ENCODE measurements at regions not wholly inside any gene's neighbourhood (a gene's known extent, or its start where the extent isn't known, plus 50 kb on each side); places are given as distances from the start of the nearest gene placed in this dataset.

- no peak overlapping the region for H3K9ac ChIP-seq (ENCODE audit: insufficient read length)
- TF ChIP-seq FOXP2 (optimal IDR thresholded peaks at IDR 0.05; ENCODE audit: control extremely low read depth, extremely low read length, insufficient read depth) (no peak), EZH2 (IDR thresholded peaks at IDR 0.05) (no peak), POLR2AphosphoS5 (IDR thresholded peaks at IDR 0.05; ENCODE audit: borderline replicate concordance, low read depth, low read length) (no peak)
- no peaks in the 10 kb centered on the region for H3K9me3 ChIP-seq (ENCODE audit: low read depth, low read length)
- no peak overlapping the region for H3K27ac ChIP-seq
- H3K36me3 ChIP-seq (ENCODE audit: insufficient read depth, low read length): no peaks in the 10 kb centered on the region
- H3K4me3 ChIP-seq: no peak overlapping the region
- DNase-seq (ENCODE audit: low read depth, low spot score): no peak
Observed at GRCh38 chr13:90751026-90751425, 596.5 kb upstream of the MIR17HG start.

GRCh38 chr13:90752070-90752469 is 595.4 kb upstream of the MIR17HG start:
- no peak for DNase-seq (ENCODE audit: low read depth, low spot score)
- Histone ChIP-seq H3K36me3 (ENCODE audit: insufficient read depth, low read length) (no peaks in the 10 kb centered on the region), H3K9ac (ENCODE audit: insufficient read length) (no peak overlapping the region), H3K9me3 (ENCODE audit: low read depth, low read length) (no peaks in the 10 kb centered on the region), H3K27ac (no peak overlapping the region), H3K4me3 (no peak overlapping the region)
- no peak for TF ChIP-seq EZH2 (IDR thresholded peaks at IDR 0.05)
- no peak for TF ChIP-seq POLR2AphosphoS5 (IDR thresholded peaks at IDR 0.05; ENCODE audit: borderline replicate concordance, low read depth, low read length)
- TF ChIP-seq FOXP2 (optimal IDR thresholded peaks at IDR 0.05; ENCODE audit: control extremely low read depth, extremely low read length, insufficient read depth): no peak

- no peak overlapping the region for H3K4me3 ChIP-seq
- DNase-seq (ENCODE audit: low read depth, low spot score): no peak
- H3K36me3 ChIP-seq (ENCODE audit: insufficient read depth, low read length): no peaks in the 10 kb centered on the region
- no peaks in the 10 kb centered on the region for H3K9me3 ChIP-seq (ENCODE audit: low read depth, low read length)
- no peak for TF ChIP-seq FOXP2 (optimal IDR thresholded peaks at IDR 0.05; ENCODE audit: control extremely low read depth, extremely low read length, insufficient read depth)
- no peak for TF ChIP-seq EZH2 (IDR thresholded peaks at IDR 0.05)
- TF ChIP-seq POLR2AphosphoS5 (IDR thresholded peaks at IDR 0.05; ENCODE audit: borderline replicate concordance, low read depth, low read length): no peak
- H3K27ac ChIP-seq: no peak overlapping the region
- H3K9ac ChIP-seq (ENCODE audit: insufficient read length): no peak overlapping the region
Observed at GRCh38 chr13:90757127-90757680, 590.3 kb upstream of the MIR17HG start.

GRCh38 chr13:90760639-90761038 is 586.8 kb upstream of the MIR17HG start:
- Histone ChIP-seq H3K4me3 (no peak overlapping the region), H3K36me3 (ENCODE audit: insufficient read depth, low read length) (no peaks in the 10 kb centered on the region), H3K9me3 (ENCODE audit: low read depth, low read length) (no peaks in the 10 kb centered on the region), H3K9ac (ENCODE audit: insufficient read length) (no peak overlapping the region), H3K27ac (no peak overlapping the region)
- no peak for DNase-seq (ENCODE audit: low read depth, low spot score)
- no peak for TF ChIP-seq FOXP2 (optimal IDR thresholded peaks at IDR 0.05; ENCODE audit: control extremely low read depth, extremely low read length, insufficient read depth)
- no peak for TF ChIP-seq POLR2AphosphoS5 (IDR thresholded peaks at IDR 0.05; ENCODE audit: borderline replicate concordance, low read depth, low read length)
- no peak for TF ChIP-seq EZH2 (IDR thresholded peaks at IDR 0.05)

GRCh38 chr13:90763476-90764150 is 583.9 kb upstream of the MIR17HG start:
- TF ChIP-seq POLR2AphosphoS5 (IDR thresholded peaks at IDR 0.05; ENCODE audit: borderline replicate concordance, low read depth, low read length) (no peak), EZH2 (IDR thresholded peaks at IDR 0.05) (no peak), FOXP2 (optimal IDR thresholded peaks at IDR 0.05; ENCODE audit: control extremely low read depth, extremely low read length, insufficient read depth) (no peak)
- Histone ChIP-seq H3K9me3 (ENCODE audit: low read depth, low read length) (no peaks in the 10 kb centered on the region), H3K9ac (ENCODE audit: insufficient read length) (no peak overlapping the region), H3K27ac (peak overlapping the region; percentile 38; the same call in 1 of the 2 replicates), H3K36me3 (ENCODE audit: insufficient read depth, low read length) (no peaks in the 10 kb centered on the region), H3K4me3 (peak overlapping the region; percentile 23; the same call in 1 of the 2 replicates)
- peak; percentile 34 for DNase-seq (ENCODE audit: low read depth, low spot score)

GRCh38 chr13:90766386-90766902 is 581.0 kb upstream of the MIR17HG start:
- Histone ChIP-seq H3K9ac (ENCODE audit: insufficient read length) (no peak overlapping the region), H3K9me3 (ENCODE audit: low read depth, low read length) (no peaks in the 10 kb centered on the region), H3K36me3 (ENCODE audit: insufficient read depth, low read length) (no peaks in the 10 kb centered on the region), H3K27ac (no peak overlapping the region), H3K4me3 (no peak overlapping the region)
- no peak for TF ChIP-seq FOXP2 (optimal IDR thresholded peaks at IDR 0.05; ENCODE audit: control extremely low read depth, extremely low read length, insufficient read depth)
- TF ChIP-seq EZH2 (IDR thresholded peaks at IDR 0.05): no peak
- TF ChIP-seq POLR2AphosphoS5 (IDR thresholded peaks at IDR 0.05; ENCODE audit: borderline replicate concordance, low read depth, low read length): no peak
- no peak for DNase-seq (ENCODE audit: low read depth, low spot score)

GRCh38 chr13:90768116-90768515 is 579.4 kb upstream of the MIR17HG start:
- H3K9me3 ChIP-seq (ENCODE audit: low read depth, low read length): no peaks in the 10 kb centered on the region
- no peak overlapping the region for H3K9ac ChIP-seq (ENCODE audit: insufficient read length)
- no peak for TF ChIP-seq POLR2AphosphoS5 (IDR thresholded peaks at IDR 0.05; ENCODE audit: borderline replicate concordance, low read depth, low read length)
- no peak for TF ChIP-seq FOXP2 (optimal IDR thresholded peaks at IDR 0.05; ENCODE audit: control extremely low read depth, extremely low read length, insufficient read depth)
- no peak for TF ChIP-seq EZH2 (IDR thresholded peaks at IDR 0.05)
- H3K4me3 ChIP-seq: no peak overlapping the region
- DNase-seq (ENCODE audit: low read depth, low spot score): no peak
- no peaks in the 10 kb centered on the region for H3K36me3 ChIP-seq (ENCODE audit: insufficient read depth, low read length)
- no peak overlapping the region for H3K27ac ChIP-seq

- Histone ChIP-seq H3K27ac (no peak overlapping the region), H3K9me3 (ENCODE audit: low read depth, low read length) (no peaks in the 10 kb centered on the region), H3K9ac (ENCODE audit: insufficient read length) (no peak overlapping the region), H3K4me3 (no peak overlapping the region), H3K36me3 (ENCODE audit: insufficient read depth, low read length) (no peaks in the 10 kb centered on the region)
- TF ChIP-seq POLR2AphosphoS5 (IDR thresholded peaks at IDR 0.05; ENCODE audit: borderline replicate concordance, low read depth, low read length) (no peak), EZH2 (IDR thresholded peaks at IDR 0.05) (no peak), FOXP2 (optimal IDR thresholded peaks at IDR 0.05; ENCODE audit: control extremely low read depth, extremely low read length, insufficient read depth) (no peak)
- DNase-seq (ENCODE audit: low read depth, low spot score): no peak
Observed at GRCh38 chr13:90769387-90769786, 578.1 kb upstream of the MIR17HG start.
